Transverse colon (tissue), 4 donors: ENCODE measurements at regions not wholly inside any gene's neighbourhood (a gene's known extent, or its start where the extent isn't known, plus 50 kb on each side); places are given as distances from the start of the nearest gene placed in this dataset.

Experiments
- CTCF ChIP-seq, 5 experiments: fragments of 200-600 bp in 3 of 5; fragments of 450-650 bp in 2 of 5; sonication (generic) in 3 of 5; IDR thresholded peaks; 1 replicate in 2 of 5; 2 replicates in 3 of 5; pipeline ENCODE4 v1.5.1; 2016 to 2017; ENCODE audit warnings: antibody characterized with exemption in 5 of 5, inconsistent platforms in 3 of 5, mild to moderate bottlenecking in 2 of 5, moderate library complexity in 1 of 5
- POLR2A ChIP-seq: fragments of 450-650 bp; IDR thresholded peaks from one replicate; pipeline ENCODE4 v1.6.1; 2016; ENCODE audit warnings: antibody characterized with exemption, mild to moderate bottlenecking, moderate library complexity
- POLR2AphosphoS5 ChIP-seq, 3 donors: sonication (generic); formaldehyde crosslinking; IDR thresholded peaks; one replicate each; pipeline ENCODE4 v1.6.1; 2016; ENCODE audit warnings: antibody characterized with exemption in 3 of 3

- no peak for TF ChIP-seq CTCF (IDR thresholded peaks at IDR 0.05)
- TF ChIP-seq POLR2A = no peak
- TF ChIP-seq POLR2AphosphoS5 (IDR thresholded peaks at IDR 0.05) = no peak
These were observed 172.4 kb upstream of the ATP11B start for GRCh38 chr3:182620723-182621434.
